ENCODE measurements at regions not wholly inside any gene's neighbourhood (a gene's known extent, or its start where the extent isn't known, plus 50 kb on each side); places are given as distances from the start of the nearest gene placed in this dataset.
"Not testable (repeated sequence)": the region's sequence is repeated elsewhere in the genome, so short reads cannot be mapped to it uniquely, and the experiment has no call there.

- no peak for DNase-seq (ENCODE audit: low read depth)
Observed at GRCh38 chr21:23664193-23664694, 1943.0 kb downstream of the MRPL39 start.

- no peak for DNase-seq (ENCODE audit: low read depth)
Observed at GRCh38 chr21:23660560-23660959, 1946.7 kb downstream of the MRPL39 start.

DNA sequence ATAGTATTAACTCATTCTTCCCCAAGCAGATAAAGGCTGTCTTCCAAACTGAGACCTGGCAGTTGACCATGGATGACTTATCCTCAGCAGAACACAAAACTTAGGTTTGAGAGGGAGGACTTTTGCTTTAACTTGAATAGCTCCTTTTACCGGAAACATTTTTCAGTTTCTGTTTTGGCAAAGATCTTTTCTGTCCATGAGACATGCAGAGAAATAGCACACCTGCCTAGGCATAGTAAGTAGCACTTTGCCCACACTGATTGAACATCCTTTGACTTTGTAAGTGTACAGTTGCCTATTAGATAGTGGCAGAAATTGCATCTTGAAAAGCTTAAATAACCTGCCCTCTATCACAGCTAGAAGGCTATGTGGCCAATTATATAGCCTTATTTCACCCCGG, 1962.5 kb downstream of the MRPL39 start:
- no peak for DNase-seq (ENCODE audit: low read depth)

GRCh38 chr21:23639721-23640120, 1967.6 kb downstream of the MRPL39 start:
- peak; percentile 54 for DNase-seq (ENCODE audit: low read depth)

DNA sequence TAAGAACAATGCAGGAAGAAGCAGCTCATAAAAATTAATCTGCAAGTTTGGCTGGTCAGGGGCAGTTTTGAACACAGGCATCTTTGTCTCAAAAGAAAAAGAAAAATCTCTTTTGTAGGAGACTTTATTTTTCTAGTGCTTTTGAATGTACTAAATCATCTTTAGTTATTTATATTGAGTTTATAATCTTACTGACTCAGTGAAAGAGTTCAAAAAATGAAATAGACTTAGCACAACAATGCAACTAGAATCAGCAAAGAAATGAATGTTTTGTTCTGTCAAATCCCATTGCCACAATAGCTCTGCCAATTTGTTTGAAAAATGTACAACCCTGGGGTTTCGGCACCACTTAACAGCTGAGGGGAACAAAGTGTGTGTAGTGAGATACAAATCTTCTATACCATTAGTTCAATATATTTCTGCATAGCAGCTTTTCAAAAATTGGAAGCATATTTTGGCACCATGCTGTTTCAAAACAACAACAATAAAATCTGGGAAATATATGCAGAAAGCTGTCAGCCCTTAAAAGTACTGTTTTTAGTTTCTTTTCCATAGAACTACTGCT, 1969.1 kb downstream of the MRPL39 start:
- no peak for DNase-seq (ENCODE audit: low read depth)

DNA sequence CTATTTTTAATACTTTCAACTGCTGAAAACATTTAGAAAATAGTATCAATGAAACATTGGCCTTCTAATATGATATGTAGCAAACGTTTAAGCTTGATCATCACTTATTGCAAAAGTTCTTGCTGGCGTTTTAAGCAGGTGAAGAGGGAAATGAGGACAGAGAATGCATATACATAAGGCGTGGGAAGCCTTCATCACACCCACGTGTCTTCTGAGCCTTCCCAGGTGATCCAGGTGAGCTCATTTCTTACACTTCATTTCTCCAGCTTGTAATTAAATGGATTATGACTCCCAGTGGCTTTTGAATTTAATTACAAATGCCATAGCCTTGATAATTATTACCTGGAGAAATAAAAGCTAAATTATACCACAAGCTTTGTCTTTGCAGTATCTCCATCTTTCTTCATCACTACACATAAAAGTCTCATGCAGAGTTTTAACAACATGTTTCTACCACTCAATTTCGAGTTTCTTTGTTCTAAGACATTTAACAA, 1973.8 kb downstream of the MRPL39 start:
- DNase-seq (ENCODE audit: low read depth), result no peak

- no peak for DNase-seq (ENCODE audit: low read depth)
Observed at GRCh38 chr21:23624281-23624680, 1983.0 kb downstream of the MRPL39 start.

- no peak for DNase-seq (ENCODE audit: low read depth)
Observed at GRCh38 chr21:23613014-23613413, 1994.3 kb downstream of the MRPL39 start.

DNA sequence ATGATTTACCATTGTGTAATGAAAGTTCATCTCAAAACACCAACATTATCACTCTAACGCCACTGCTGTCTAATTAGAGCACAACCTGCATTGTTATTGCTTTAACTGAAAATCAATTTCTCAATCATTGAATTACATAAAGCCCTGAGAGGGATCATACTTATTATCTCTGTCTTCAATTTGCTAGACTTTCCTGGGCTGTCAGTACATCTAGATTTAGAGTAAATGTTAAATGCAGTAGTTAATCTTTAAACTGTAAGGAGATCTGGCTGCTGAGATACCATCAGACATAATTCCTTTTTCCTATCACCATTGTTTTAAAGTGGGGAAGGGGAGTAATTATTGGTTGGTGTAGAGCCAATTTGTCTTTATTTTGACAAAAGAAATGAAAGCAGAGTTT, 1995.1 kb downstream of the MRPL39 start:
- no peak for DNase-seq (ENCODE audit: low read depth)

GRCh38 chr21:23607782-23608431, 1999.4 kb downstream of the MRPL39 start:
- DNase-seq (ENCODE audit: low read depth), result no peak

DNA sequence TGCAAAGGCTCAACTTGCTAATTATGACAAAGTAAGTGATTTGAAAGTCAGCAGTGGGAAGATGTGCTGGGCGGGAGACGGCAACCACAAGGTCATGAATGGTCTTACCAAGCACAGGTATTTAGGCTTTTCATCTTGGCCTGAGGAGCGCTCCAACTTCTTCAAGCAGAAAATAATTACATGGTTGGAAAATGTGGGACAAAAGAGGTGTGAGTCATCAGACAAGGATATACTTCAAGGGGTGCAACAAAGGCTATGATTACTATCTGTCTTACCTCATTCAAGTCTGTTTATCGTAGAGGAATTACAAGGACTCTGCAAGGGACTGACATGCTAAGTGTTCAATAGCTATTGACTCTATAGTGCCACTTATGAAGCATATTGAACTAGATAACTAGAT, 2005.7 kb downstream of the MRPL39 start:
- DNase-seq (ENCODE audit: low read depth), result peak; percentile 7

DNA sequence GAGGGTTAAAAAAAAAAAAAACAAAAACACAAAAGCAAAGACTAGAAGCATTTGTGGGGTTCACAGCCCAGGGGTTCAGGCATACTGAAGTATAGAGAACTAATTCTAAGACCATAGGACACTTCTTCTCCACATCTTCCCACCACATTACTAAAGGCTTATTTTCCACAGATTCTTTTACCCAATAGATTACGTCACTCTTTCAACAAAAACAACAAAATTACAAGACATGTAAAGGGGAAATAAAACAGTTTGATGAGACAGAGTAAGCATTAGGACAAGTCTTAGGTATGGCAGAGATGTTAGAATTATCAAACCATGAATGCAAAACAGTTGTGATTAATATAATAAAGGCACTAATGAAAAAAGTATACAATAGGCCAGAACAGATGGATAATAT, 2013.7 kb downstream of the MRPL39 start:
- DNase-seq (ENCODE audit: low read depth), result no peak

GRCh38 chr21:23585419-23585818, 2021.9 kb downstream of the MRPL39 start:
- no peak for DNase-seq (ENCODE audit: low read depth)

- DNase-seq (ENCODE audit: low read depth), result no peak
Observed at GRCh38 chr21:23579573-23579972, 2027.7 kb downstream of the MRPL39 start.

GRCh38 chr21:23578027-23578426, 2029.3 kb downstream of the MRPL39 start:
- DNase-seq (ENCODE audit: low read depth), result no peak

GRCh38 chr21:23574932-23575331, 2032.3 kb downstream of the MRPL39 start:
- no peak for DNase-seq (ENCODE audit: low read depth)

GRCh38 chr21:23548924-23549323, 2058.4 kb downstream of the MRPL39 start:
- not testable (repeated sequence) for DNase-seq (ENCODE audit: low read depth)

DNA sequence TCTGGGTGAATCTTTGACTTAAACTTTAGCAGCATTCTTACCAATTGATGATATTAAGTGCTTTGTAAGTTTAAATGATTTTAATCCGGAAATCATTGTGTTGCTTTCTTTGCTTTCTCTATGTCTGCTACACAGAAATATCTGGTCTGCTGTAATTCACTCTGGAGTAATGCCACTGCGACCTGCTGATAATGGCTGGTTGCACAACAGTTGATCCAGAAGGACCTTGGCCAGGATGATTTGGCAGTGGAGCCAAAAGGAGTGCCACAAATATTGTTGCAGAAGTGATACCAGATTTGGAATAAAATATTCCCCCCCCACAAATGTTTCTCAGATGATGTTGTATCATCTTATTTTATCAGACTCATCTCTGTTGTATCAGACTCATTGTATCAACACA, 2063.9 kb downstream of the MRPL39 start:
- DNase-seq (ENCODE audit: low read depth), result no peak

- peak; percentile 25 for DNase-seq (ENCODE audit: low read depth)
Observed at GRCh38 chr21:23542097-23542496, 2065.2 kb downstream of the MRPL39 start.

- peak; percentile 57 for DNase-seq (ENCODE audit: low read depth)
Observed at GRCh38 chr21:23541571-23541970, 2065.7 kb downstream of the MRPL39 start.

GRCh38 chr21:23534850-23535249, 2072.4 kb downstream of the MRPL39 start:
- DNase-seq (ENCODE audit: low read depth), result no peak

GRCh38 chr21:23531444-23531843, 2075.8 kb downstream of the MRPL39 start:
- DNase-seq (ENCODE audit: low read depth), result no peak

GRCh38 chr21:23524685-23525084, 2082.6 kb downstream of the MRPL39 start:
- no peak for DNase-seq (ENCODE audit: low read depth)
